Mammary epithelial cell (primary cell): ENCODE measurements at regions not wholly inside any gene's neighbourhood (a gene's known extent, or its start where the extent isn't known, plus 50 kb on each side); places are given as distances from the start of the nearest gene placed in this dataset.

Experiments
- CTCF ChIP-seq, 2 donors: IDR thresholded peaks in 1 of 2; conservative IDR thresholded peaks in 1 of 2; 2 replicates each; pipeline ENCODE4 v1.5.1; 2011 to 2012; ENCODE audit warnings: inconsistent platforms in 2 of 2, low read length in 2 of 2, mild to moderate bottlenecking in 2 of 2, control low read depth in 1 of 2, low read depth in 1 of 2; ENCODE audit not compliant: insufficient read depth in 1 of 2; ENCODE audit errors: extremely low read depth in 1 of 2
- EZH2 ChIP-seq: IDR thresholded peaks from 2 replicates; pipeline ENCODE4 v1.6.1; 2012; ENCODE audit warnings: low read length, inconsistent platforms, borderline replicate concordance

- no peak for TF ChIP-seq CTCF (conservative IDR thresholded peaks at IDR 0.05 in 1 of 2, IDR thresholded peaks at IDR 0.05 in 1 of 2; ENCODE audit: extremely low read depth in 1 of 2, insufficient read depth in 1 of 2, low read depth in 1 of 2, low read length in 2 of 2)
- no peak for TF ChIP-seq EZH2
These were observed 170.2 kb upstream of the GNAI1 start for GRCh38 chr7:79964463-79964862.
